SHP77 (cell line): ENCODE measurements at regions not wholly inside any gene's neighbourhood (a gene's known extent, or its start where the extent isn't known, plus 50 kb on each side); places are given as distances from the start of the nearest gene placed in this dataset.

Source experiments
- DNase-seq, 2 experiments: peaks; one replicate each; lab custom pipeline; 2025; lab: John Stamatoyannopoulos, UW

DNA sequence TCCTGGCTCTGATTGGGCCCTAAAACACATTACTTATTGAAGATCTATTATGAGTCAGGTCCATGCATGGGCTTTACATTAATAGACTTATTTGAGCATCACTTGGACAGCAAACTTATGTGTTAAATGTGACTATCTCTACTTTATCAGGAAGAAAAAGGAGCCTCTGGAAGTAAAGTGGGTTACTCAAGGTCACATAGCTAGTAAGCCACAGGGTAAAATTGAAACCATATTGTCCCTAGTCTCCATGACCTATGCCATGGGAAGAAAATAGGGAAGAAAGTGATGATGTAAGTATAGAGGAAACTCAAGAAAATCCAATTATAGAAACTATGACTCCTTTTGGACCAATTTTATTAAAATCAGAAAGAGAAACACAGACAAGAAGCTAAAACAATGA lies 555.3 kb downstream of the NUF2 start:
- DNase-seq = no peak

- no peak for DNase-seq
These were observed 563.8 kb downstream of the NUF2 start for GRCh38 chr1:163885510-163885909.

- DNase-seq = no peak
These were observed 574.2 kb downstream of the NUF2 start for GRCh38 chr1:163896001-163896400.

- DNase-seq = no peak
These were observed 575.8 kb downstream of the NUF2 start for GRCh38 chr1:163897412-163898155.

DNA sequence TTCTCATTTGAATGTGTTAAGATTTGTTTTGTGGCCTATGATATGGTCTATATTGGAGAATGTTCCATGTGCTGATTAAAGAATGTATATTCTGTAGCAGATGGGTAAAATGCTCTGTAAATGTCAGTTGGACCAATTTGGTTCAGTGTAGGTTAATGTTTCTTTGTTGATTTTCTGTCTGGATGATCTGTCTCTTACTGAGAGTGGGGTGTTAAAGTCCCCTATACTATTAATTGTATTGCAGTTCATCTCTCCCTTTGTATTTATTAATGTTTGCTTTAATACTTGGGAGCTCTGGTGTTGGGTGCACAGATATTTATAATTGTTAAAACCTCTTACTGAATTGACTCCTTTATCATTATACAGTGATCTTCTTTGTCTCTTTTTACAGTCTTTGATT lies 584.5 kb downstream of the NUF2 start:
- DNase-seq = no peak

DNA sequence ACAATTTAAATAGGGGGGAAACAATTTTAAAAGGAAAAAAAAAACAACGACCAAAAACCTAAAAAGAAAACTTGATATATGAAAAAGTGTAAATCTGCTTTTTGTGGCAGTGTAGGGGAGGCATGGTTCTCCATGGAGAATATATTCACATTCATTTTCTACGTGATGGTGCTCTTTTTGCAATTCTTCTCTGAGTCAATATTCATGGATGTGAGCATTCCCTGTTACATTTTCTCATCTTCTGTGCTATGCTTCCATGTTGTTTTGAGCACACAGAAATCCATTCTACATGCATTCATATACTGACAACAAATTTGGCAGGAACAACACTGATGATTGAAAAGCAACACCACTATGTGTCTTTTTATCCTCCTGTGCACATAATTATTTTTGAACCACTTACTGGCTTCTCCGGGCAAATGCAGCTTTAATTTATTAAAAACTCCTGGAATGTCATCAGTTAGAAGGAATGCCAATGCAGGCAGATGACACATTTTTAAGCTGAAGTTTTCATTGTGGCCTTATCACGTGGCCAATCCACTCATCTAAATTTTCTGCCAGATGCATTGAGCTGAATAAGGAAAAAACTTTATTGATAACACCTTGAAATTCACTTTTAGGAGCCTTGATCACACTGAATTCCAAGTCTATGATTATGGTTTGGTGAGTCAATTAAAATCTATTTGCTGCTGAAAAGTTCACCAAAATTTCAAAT lies 590.6 kb downstream of the NUF2 start:
- DNase-seq = no peak

DNA sequence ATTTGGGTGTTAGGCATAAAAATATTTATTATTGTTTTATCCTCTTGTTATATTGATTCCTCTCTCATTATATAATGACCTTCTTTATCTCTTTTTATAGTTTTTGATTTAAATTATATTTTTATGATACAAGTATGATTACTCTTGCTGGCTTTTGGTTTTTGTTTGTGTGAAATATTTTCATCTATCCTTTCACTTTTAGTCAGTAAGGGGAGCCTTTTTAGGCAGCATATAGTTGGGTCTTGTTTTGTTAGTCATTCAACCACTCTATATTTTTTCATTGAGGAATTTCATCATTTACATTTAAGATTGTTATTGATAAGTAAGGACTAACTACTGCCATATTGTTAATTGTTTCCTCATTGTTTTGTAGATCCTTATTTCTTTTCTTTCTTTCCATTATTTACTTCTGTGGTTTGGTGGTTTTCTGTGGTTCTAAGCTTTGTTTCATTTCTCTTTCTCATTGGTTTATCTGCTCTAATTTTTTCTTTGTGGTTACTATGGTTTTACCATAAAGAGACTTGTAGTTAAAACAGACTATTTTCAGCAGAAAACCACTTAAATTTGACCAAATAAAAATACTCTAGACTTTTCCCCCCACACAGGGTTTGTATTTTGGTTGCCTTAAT lies 593.1 kb downstream of the NUF2 start:
- no peak for DNase-seq

GRCh38 chr1:163922743-163923201 lies 601.0 kb downstream of the NUF2 start:
- no peak for DNase-seq

DNA sequence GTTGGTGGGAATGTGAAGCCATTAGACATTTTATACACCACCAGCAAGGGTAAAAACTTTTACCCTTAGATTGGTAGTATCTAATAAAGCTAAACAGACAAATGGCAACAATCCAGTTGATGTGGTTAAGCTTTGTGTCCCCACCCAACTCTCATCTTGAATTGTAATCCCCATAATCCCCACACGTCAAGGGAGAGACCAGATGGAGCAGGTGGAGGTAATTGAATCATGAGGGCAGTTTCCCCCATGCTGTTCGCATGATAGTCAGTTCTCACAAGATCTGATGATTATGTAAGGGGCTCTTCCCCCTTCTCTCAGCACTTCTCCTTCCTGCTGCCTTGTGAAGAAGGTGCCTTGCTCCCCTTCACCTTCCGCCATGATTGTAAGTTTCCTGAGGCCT lies 602.3 kb downstream of the NUF2 start:
- DNase-seq = no peak

DNA sequence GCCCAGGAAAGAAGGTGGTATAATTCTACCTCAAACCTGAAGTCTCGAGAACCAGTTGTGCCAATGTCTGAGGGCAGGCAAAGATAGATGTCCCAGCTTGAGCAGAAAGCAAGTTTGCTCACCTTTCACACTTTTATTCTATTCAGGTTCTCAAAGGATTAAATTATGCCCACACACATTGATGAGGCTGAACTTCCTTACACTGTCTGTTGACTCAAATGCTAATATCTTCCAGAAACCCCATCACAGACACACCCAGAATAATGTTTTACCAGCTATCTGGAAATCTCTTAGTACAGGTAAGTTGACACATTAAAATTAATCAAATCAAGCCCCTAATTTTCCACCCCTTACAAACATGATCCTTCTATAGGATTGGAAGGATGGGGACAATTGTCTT lies 605.7 kb downstream of the NUF2 start:
- DNase-seq = no peak

DNA sequence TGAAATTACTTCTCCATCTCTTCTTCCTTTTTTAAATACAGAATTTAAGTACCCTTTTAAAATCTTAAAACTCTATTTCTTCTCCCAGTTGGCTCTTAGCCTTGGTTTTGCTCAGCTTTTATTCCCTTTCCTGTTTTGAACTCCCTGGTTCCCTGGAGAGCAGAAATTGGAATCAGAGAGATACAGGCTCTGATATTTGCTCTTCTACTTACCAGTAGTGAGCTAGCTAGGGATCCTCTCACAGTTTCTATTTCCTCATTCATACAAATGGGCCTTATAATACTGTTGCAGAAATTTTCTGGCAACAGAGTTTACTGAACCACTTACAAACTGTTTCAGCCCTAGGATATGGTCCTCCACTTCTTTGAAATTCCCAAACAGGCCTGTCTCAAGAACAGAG lies 606.3 kb downstream of the NUF2 start:
- no peak for DNase-seq

- DNase-seq = peak in 1 of 2 experiments; percentile 13
These were observed 606.9 kb downstream of the NUF2 start for GRCh38 chr1:163928651-163929050.

- DNase-seq = no peak
These were observed 611.1 kb downstream of the NUF2 start for GRCh38 chr1:163932901-163933300.

DNA sequence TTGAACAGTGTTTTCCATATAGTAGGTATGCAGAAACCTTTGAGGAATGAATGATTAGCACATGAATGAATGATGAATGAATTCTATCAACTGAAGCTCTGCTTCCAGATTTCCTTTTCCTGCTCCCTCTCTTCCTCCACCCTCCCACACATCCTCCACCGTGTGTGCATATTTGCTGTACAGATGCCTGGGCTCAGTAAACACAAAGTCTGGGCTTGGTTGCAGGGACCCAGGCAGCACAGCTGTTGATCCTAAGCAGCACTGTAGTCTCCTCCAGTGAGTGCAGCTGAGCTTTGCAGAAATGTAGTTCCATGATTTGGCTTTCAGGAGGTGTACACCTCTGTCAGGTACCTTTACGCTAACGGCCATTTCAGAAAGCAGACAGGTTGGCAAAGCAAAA lies 611.7 kb downstream of the NUF2 start:
- DNase-seq = peak; percentile 33 to 61

GRCh38 chr1:163935738-163936374 lies 614.1 kb downstream of the NUF2 start:
- DNase-seq = no peak

- no peak for DNase-seq
These were observed 599.4 kb upstream of the PBX1 start for GRCh38 chr1:163959622-163960021.

DNA sequence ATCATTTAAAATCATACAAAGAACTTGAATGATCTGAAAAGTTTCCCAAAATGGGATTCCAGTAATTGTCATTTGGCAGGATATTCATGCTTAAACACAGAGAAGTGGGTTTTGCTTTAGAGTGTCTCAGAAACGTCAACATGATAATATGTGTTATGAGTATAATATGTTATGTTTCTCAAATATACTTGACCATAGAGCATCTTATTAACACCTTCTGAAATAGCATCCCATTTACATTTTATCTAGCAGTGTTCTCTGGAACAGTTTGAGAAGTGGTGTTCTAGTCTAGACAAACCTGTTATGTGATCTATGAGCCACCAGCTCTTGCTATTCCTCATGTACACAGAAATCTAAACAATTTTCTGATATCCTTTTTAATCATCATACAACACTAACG lies 588.8 kb upstream of the PBX1 start:
- DNase-seq = no peak

GRCh38 chr1:163970699-163971098 lies 588.3 kb upstream of the PBX1 start:
- no peak for DNase-seq

- DNase-seq = no peak
These were observed 585.4 kb upstream of the PBX1 start for GRCh38 chr1:163973586-163973985.

GRCh38 chr1:163974120-163974519 lies 584.9 kb upstream of the PBX1 start:
- no peak for DNase-seq

- peak; percentile 80 to 89 for DNase-seq
These were observed 578.6 kb upstream of the PBX1 start for GRCh38 chr1:163980394-163980793.

GRCh38 chr1:163981500-163982030 lies 577.4 kb upstream of the PBX1 start:
- DNase-seq = peak; percentile 96 to 97
